ENCODE measurements at regions not wholly inside any gene's neighbourhood (a gene's known extent, or its start where the extent isn't known, plus 50 kb on each side); places are given as distances from the start of the nearest gene placed in this dataset.

- Histone ChIP-seq H3K79me2 (ENCODE audit: low read length) (no peaks in the 10 kb centered on the region), H3K4me1 (ENCODE audit: low read length) (no peaks in the 10 kb centered on the region), H3K9me3 (replicated peaks; ENCODE audit: insufficient read depth, low read length) (no peaks in the 10 kb centered on the region), H2AFZ (ENCODE audit: low read length) (no peak overlapping the region), H3K9me2 (replicated peaks; ENCODE audit: insufficient read depth, low read length) (no peaks in the 10 kb centered on the region), H4K20me1 (ENCODE audit: insufficient read depth, low read length) (no peaks in the 10 kb centered on the region), H3K36me3 (replicated peaks; ENCODE audit: insufficient read depth, low read length) (no peaks in the 10 kb centered on the region), H3K9ac (ENCODE audit: low read length) (no peak overlapping the region), H3K27ac (ENCODE audit: low read length) (no peak overlapping the region), H3K27me3 (replicated peaks; ENCODE audit: insufficient read depth, low read length) (no peaks in the 10 kb centered on the region), H3K4me2 (ENCODE audit: low read depth, low read length) (no peak overlapping the region), H3F3A (ENCODE audit: insufficient read depth, low read length) (no peaks in the 10 kb centered on the region), H3K4me3 (ENCODE audit: low read length) (no peak overlapping the region)
- no peak for TF ChIP-seq CTCF (IDR thresholded peaks at IDR 0.05; ENCODE audit: low read length)
- no peak for TF ChIP-seq EZH2 (optimal IDR thresholded peaks at IDR 0.05; ENCODE audit: low read depth, low read length)
- no peak for TF ChIP-seq EZH2phosphoT487 (IDR thresholded peaks at IDR 0.05; ENCODE audit: low read length)
- no peak for DNase-seq
Measured at GRCh38 chr5:101585366-101585765, 682.3 kb upstream of the ST8SIA4 start.

DNA sequence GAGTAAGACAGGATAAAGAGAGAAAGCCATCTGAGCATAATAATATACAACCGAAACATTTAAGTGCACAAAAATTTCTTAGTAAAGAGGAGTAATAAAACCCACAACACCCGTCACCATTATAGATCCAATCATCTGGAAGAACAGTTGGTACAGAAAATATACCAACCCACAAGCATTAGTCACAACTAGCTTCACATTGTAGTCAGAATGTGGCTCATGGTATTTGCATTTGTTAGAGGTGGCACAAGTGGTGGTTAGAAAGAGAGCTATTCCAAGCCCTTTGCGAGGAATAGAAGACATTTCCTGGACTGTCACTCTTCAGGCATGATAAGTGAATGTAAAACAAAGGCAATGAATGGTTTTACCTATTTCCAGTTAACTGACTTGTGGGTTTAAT, 677.5 kb upstream of the ST8SIA4 start:
- Histone ChIP-seq H3K27me3 (replicated peaks; ENCODE audit: insufficient read depth, low read length) (no peaks in the 10 kb centered on the region), H3K4me2 (ENCODE audit: low read depth, low read length) (no peak overlapping the region), H3K9me3 (replicated peaks; ENCODE audit: insufficient read depth, low read length) (no peaks in the 10 kb centered on the region), H3K27ac (ENCODE audit: low read length) (no peak overlapping the region), H2AFZ (ENCODE audit: low read length) (no peak overlapping the region), H3K79me2 (ENCODE audit: low read length) (no peaks in the 10 kb centered on the region), H3K9ac (ENCODE audit: low read length) (no peak overlapping the region), H3K4me3 (ENCODE audit: low read length) (no peak overlapping the region), H3K9me2 (replicated peaks; ENCODE audit: insufficient read depth, low read length) (no peaks in the 10 kb centered on the region), H3K36me3 (replicated peaks; ENCODE audit: insufficient read depth, low read length) (no peaks in the 10 kb centered on the region), H4K20me1 (ENCODE audit: insufficient read depth, low read length) (no peaks in the 10 kb centered on the region), H3F3A (ENCODE audit: insufficient read depth, low read length) (no peaks in the 10 kb centered on the region), H3K4me1 (ENCODE audit: low read length) (no peaks in the 10 kb centered on the region)
- no peak for DNase-seq
- no peak for TF ChIP-seq EZH2phosphoT487 (IDR thresholded peaks at IDR 0.05; ENCODE audit: low read length)
- no peak for TF ChIP-seq EZH2 (optimal IDR thresholded peaks at IDR 0.05; ENCODE audit: low read depth, low read length)

DNA sequence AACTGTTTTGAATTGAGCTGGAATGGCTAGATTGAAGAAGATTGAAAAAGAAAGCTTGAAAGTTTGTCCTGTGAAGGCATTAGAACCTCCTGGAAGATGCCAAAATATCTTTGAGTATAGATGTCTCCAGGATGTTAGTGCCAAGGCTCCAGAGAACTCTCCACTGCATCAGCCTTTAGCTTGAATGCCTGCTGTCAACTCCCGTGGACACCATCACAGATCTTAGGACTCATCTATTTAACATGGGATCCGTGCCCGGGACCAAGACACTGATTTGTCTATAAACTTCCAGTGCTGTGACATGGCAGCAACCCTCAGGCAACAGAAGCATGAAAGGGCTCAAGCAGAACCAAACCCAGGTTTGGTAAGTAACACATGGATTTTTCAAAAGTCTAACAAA, 670.9 kb upstream of the ST8SIA4 start:
- no peaks in the 10 kb centered on the region for H3K79me2 ChIP-seq (ENCODE audit: low read length)
- H3K9me2 ChIP-seq (replicated peaks; ENCODE audit: insufficient read depth, low read length) = no peaks in the 10 kb centered on the region
- H4K20me1 ChIP-seq (ENCODE audit: insufficient read depth, low read length) = no peaks in the 10 kb centered on the region
- no peak overlapping the region for H3K4me3 ChIP-seq (ENCODE audit: low read length)
- H3K9me3 ChIP-seq (replicated peaks; ENCODE audit: insufficient read depth, low read length) = no peaks in the 10 kb centered on the region
- no peaks in the 10 kb centered on the region for H3F3A ChIP-seq (ENCODE audit: insufficient read depth, low read length)
- no peak overlapping the region for H3K9ac ChIP-seq (ENCODE audit: low read length)
- no peak overlapping the region for H3K27ac ChIP-seq (ENCODE audit: low read length)
- no peak overlapping the region for H2AFZ ChIP-seq (ENCODE audit: low read length)
- no peak for DNase-seq
- TF ChIP-seq CTCF (IDR thresholded peaks at IDR 0.05; ENCODE audit: low read length) (no peak), EZH2phosphoT487 (IDR thresholded peaks at IDR 0.05; ENCODE audit: low read length) (no peak), EZH2 (optimal IDR thresholded peaks at IDR 0.05; ENCODE audit: low read depth, low read length) (no peak)
- no peak overlapping the region for H3K4me2 ChIP-seq (ENCODE audit: low read depth, low read length)
- no peaks in the 10 kb centered on the region for H3K36me3 ChIP-seq (replicated peaks; ENCODE audit: insufficient read depth, low read length)
- H3K27me3 ChIP-seq (replicated peaks; ENCODE audit: insufficient read depth, low read length) = no peaks in the 10 kb centered on the region
- H3K4me1 ChIP-seq (ENCODE audit: low read length) = no peaks in the 10 kb centered on the region

GRCh38 chr5:101561018-101561417, 657.9 kb upstream of the ST8SIA4 start:
- no peaks in the 10 kb centered on the region for H3K4me1 ChIP-seq (ENCODE audit: low read length)
- no peak for DNase-seq
- H3K27me3 ChIP-seq (replicated peaks; ENCODE audit: insufficient read depth, low read length) = no peaks in the 10 kb centered on the region
- TF ChIP-seq CTCF (IDR thresholded peaks at IDR 0.05; ENCODE audit: low read length) = no peak
- TF ChIP-seq EZH2 (optimal IDR thresholded peaks at IDR 0.05; ENCODE audit: low read depth, low read length) = no peak
- no peak for TF ChIP-seq EZH2phosphoT487 (IDR thresholded peaks at IDR 0.05; ENCODE audit: low read length)
- H3K4me3 ChIP-seq (ENCODE audit: low read length) = no peak overlapping the region
- no peaks in the 10 kb centered on the region for H3K79me2 ChIP-seq (ENCODE audit: low read length)
- H3K27ac ChIP-seq (ENCODE audit: low read length) = no peak overlapping the region
- no peaks in the 10 kb centered on the region for H4K20me1 ChIP-seq (ENCODE audit: insufficient read depth, low read length)
- H3F3A ChIP-seq (ENCODE audit: insufficient read depth, low read length) = no peaks in the 10 kb centered on the region
- H2AFZ ChIP-seq (ENCODE audit: low read length) = no peak overlapping the region
- no peak overlapping the region for H3K4me2 ChIP-seq (ENCODE audit: low read depth, low read length)
- H3K9me3 ChIP-seq (replicated peaks; ENCODE audit: insufficient read depth, low read length) = no peaks in the 10 kb centered on the region
- H3K9ac ChIP-seq (ENCODE audit: low read length) = no peak overlapping the region
- no peaks in the 10 kb centered on the region for H3K9me2 ChIP-seq (replicated peaks; ENCODE audit: insufficient read depth, low read length)
- H3K36me3 ChIP-seq (replicated peaks; ENCODE audit: insufficient read depth, low read length) = no peaks in the 10 kb centered on the region
